H9 (cell line): ENCODE measurements at regions not wholly inside any gene's neighbourhood (a gene's known extent, or its start where the extent isn't known, plus 50 kb on each side); places are given as distances from the start of the nearest gene placed in this dataset.

Experiments used
- DNase-seq: peaks from one replicate; pipeline ENCODE4 v3.0.0-alpha.2; 2017
- H2AFZ ChIP-seq: one replicate; pipeline ENCODE4 v1.6.1; 2013; ENCODE audit warnings: mild to moderate bottlenecking, low read length, control low read depth, moderate library complexity
- H2AK5ac ChIP-seq: 2 replicates; pipeline ENCODE4 v1.6.1; 2013; ENCODE audit warnings: low read length, control low read depth, mixed read lengths; ENCODE audit not compliant: insufficient read length
- H2BK120ac ChIP-seq: one replicate; pipeline ENCODE4 v1.6.1; 2013; ENCODE audit warnings: low read depth, mild to moderate bottlenecking, low read length, control low read depth, inconsistent platforms; ENCODE audit not compliant: poor library complexity, severe bottlenecking
- H2BK12ac ChIP-seq: 2 replicates; pipeline ENCODE4 v1.6.1; 2013; ENCODE audit warnings: low read length, control low read depth, mixed read lengths, low read depth; ENCODE audit not compliant: insufficient read length
- H2BK15ac ChIP-seq: 2 replicates; pipeline ENCODE4 v1.6.1; 2013; ENCODE audit warnings: low read depth, low read length, control low read depth
- H2BK20ac ChIP-seq: one replicate; pipeline ENCODE4 v1.6.1; 2013; ENCODE audit warnings: low read depth, mild to moderate bottlenecking, low read length, control low read depth, inconsistent platforms; ENCODE audit not compliant: poor library complexity, severe bottlenecking
- H2BK5ac ChIP-seq: 2 replicates; pipeline ENCODE4 v1.6.1; 2013; ENCODE audit warnings: low read length, control low read depth, mixed read lengths; ENCODE audit not compliant: insufficient read length
- H3K14ac ChIP-seq: 2 replicates; pipeline ENCODE4 v1.6.1; 2013; ENCODE audit warnings: low read length, control low read depth; ENCODE audit not compliant: insufficient read depth
- H3K18ac ChIP-seq: 2 replicates; pipeline ENCODE4 v1.6.1; 2013; ENCODE audit warnings: low read depth, mild to moderate bottlenecking, mixed read lengths, low read length, control low read depth; ENCODE audit not compliant: insufficient read length
- H3K23ac ChIP-seq: 2 replicates; pipeline ENCODE4 v1.6.1; 2013; ENCODE audit warnings: low read length, control low read depth, mixed read lengths, low read depth; ENCODE audit not compliant: insufficient read length
- H3K23me2 ChIP-seq: 2 replicates; pipeline ENCODE4 v1.6.1; 2013; ENCODE audit warnings: low read depth, mild to moderate bottlenecking, mixed read lengths, low read length, control low read depth; ENCODE audit not compliant: insufficient read length, poor library complexity, severe bottlenecking
- H3K27ac ChIP-seq: 2 replicates; pipeline ENCODE4 v1.5.1; 2013; ENCODE audit warnings: low read length, control low read depth, mixed read lengths, low read depth; ENCODE audit not compliant: insufficient read length
- H3K27me3 ChIP-seq: 2 replicates; pipeline ENCODE4 v1.6.1; 2013; ENCODE audit warnings: low read length, control low read depth, inconsistent platforms; ENCODE audit not compliant: insufficient read depth
- H3K4ac ChIP-seq: 2 replicates; pipeline ENCODE4 v1.6.1; 2013; ENCODE audit warnings: low read depth, mild to moderate bottlenecking, control low read depth, inconsistent platforms, low read length, moderate library complexity
- H3K4me1 ChIP-seq: 2 replicates; pipeline ENCODE4 v1.6.1; 2013; ENCODE audit warnings: low read length, control low read depth, inconsistent platforms; ENCODE audit not compliant: insufficient read depth
- H3K4me2 ChIP-seq: 2 replicates; pipeline ENCODE4 v1.6.1; 2013; ENCODE audit warnings: low read length, control low read depth, mixed read lengths; ENCODE audit not compliant: insufficient read length, insufficient read depth
- H3K56ac ChIP-seq: 2 replicates; pipeline ENCODE4 v1.6.1; 2013; ENCODE audit warnings: low read depth, mild to moderate bottlenecking, mixed read lengths, low read length, control low read depth; ENCODE audit not compliant: insufficient read length
- H3K79me1 ChIP-seq: 2 replicates; pipeline ENCODE4 v1.6.1; 2013; ENCODE audit warnings: low read depth, mild to moderate bottlenecking, moderate library complexity, low read length, control low read depth, inconsistent platforms; ENCODE audit not compliant: insufficient read depth, poor library complexity, severe bottlenecking
- H3K79me2 ChIP-seq: 2 replicates; pipeline ENCODE4 v1.6.1; 2013; ENCODE audit warnings: low read length, control low read depth, inconsistent platforms; ENCODE audit not compliant: insufficient read depth
- H3K9ac ChIP-seq: 2 replicates; pipeline ENCODE4 v1.6.1; 2013; ENCODE audit warnings: low read length, control low read depth, mixed read lengths; ENCODE audit not compliant: insufficient read length; ENCODE audit errors: extremely low read depth
- H3K9me3 ChIP-seq: one replicate; pipeline ENCODE4 v1.6.1; 2013; ENCODE audit warnings: low read depth, low read length, inconsistent platforms; ENCODE audit not compliant: control insufficient read depth
- H3T11ph ChIP-seq: one replicate; pipeline ENCODE4 v1.6.1; 2013; ENCODE audit warnings: mild to moderate bottlenecking, low read length, control low read depth, inconsistent platforms
- H4K20me1 ChIP-seq: one replicate; pipeline ENCODE4 v1.6.1; 2013; ENCODE audit not compliant: control insufficient read depth, insufficient read length, insufficient read depth
- H4K5ac ChIP-seq: 2 replicates; pipeline ENCODE4 v1.6.1; 2013; ENCODE audit warnings: low read depth, mild to moderate bottlenecking, mixed read lengths, low read length, control low read depth; ENCODE audit not compliant: insufficient read length
- H4K8ac ChIP-seq: replicated peaks from 2 replicates; pipeline ENCODE4 v1.6.1; 2013; ENCODE audit warnings: low read length, control low read depth, mixed read lengths, low read depth; ENCODE audit not compliant: insufficient read length
- H4K91ac ChIP-seq: 2 replicates; pipeline ENCODE4 v1.6.1; 2013; ENCODE audit warnings: low read depth, mild to moderate bottlenecking, moderate library complexity, mixed read lengths, low read length, control low read depth; ENCODE audit not compliant: insufficient read length
- H3K27ac Mint-ChIP-seq, 3 experiments: 2 replicates in 2 of 3; 3 replicates in 1 of 3; pipeline ENCODE4 v1.8.0; 2020 to 2021; ENCODE audit warnings: mixed read lengths in 3 of 3, mild to moderate bottlenecking in 1 of 3, moderate library complexity in 1 of 3
- H3K27me3 Mint-ChIP-seq: 2 replicates; pipeline ENCODE4 v1.8.0; 2021; ENCODE audit warnings: low read depth, mild to moderate bottlenecking, moderate library complexity, mixed read lengths
- H3K36me3 Mint-ChIP-seq, 3 experiments: 2 replicates in 2 of 3; 3 replicates in 1 of 3; pipeline ENCODE4 v1.8.0; 2020 to 2021; ENCODE audit warnings: low read depth in 3 of 3, mixed read lengths in 3 of 3; ENCODE audit not compliant: insufficient read depth in 1 of 3
- H3K4me1 Mint-ChIP-seq, 2 experiments: 2 replicates each; pipeline ENCODE4 v1.8.0; 2020; ENCODE audit warnings: mixed read lengths in 2 of 2
- H3K4me3 Mint-ChIP-seq, 2 experiments: 2 replicates in 1 of 2; 3 replicates in 1 of 2; pipeline ENCODE4 v1.8.0; 2020 to 2021; ENCODE audit warnings: mild to moderate bottlenecking in 2 of 2, mixed read lengths in 2 of 2, moderate library complexity in 1 of 2
- H3K9me3 Mint-ChIP-seq, 2 experiments: 2 replicates in 1 of 2; 3 replicates in 1 of 2; pipeline ENCODE4 v1.8.0; 2020; ENCODE audit warnings: mild to moderate bottlenecking in 2 of 2, mixed read lengths in 2 of 2, moderate library complexity in 1 of 2
- CTCF ChIP-seq: fragments of 200-600 bp; sonication (generic); conservative IDR thresholded peaks from 3 replicates; pipeline ENCODE4 v1.8.0; 2021; ENCODE audit warnings: antibody characterized with exemption, mild to moderate bottlenecking

- Histone ChIP-seq H3K79me1 (no peaks in the 10 kb centered on the region), H2BK20ac (no peak overlapping the region), H3K9ac (no peak overlapping the region), H3K14ac (no peak overlapping the region), H4K91ac (no peak overlapping the region), H2BK5ac (no peak overlapping the region), H3K27ac (no peak overlapping the region), H3K23ac (no peak overlapping the region), H3K4me2 (no peak overlapping the region), H2BK120ac (no peak overlapping the region), H3K9me3 (no peaks in the 10 kb centered on the region), H3K79me2 (no peaks in the 10 kb centered on the region), H4K20me1 (no peaks in the 10 kb centered on the region), H3K4ac (no peak overlapping the region), H3K56ac (no peak overlapping the region), H2AFZ (no peak overlapping the region), H4K8ac (no peak overlapping the region), H3K18ac (no peak overlapping the region), H3K23me2 (no peaks in the 10 kb centered on the region), H3T11ph (no peak overlapping the region), H4K5ac (no peak overlapping the region), H3K4me1 (no peaks in the 10 kb centered on the region), H2BK15ac (no peak overlapping the region), H3K27me3 (no peaks in the 10 kb centered on the region), H2BK12ac (no peak overlapping the region), H2AK5ac (no peak overlapping the region)
- TF ChIP-seq CTCF = no peak
- Mint-ChIP-seq H3K27ac (peak overlapping the region in 1 of 3 experiments; percentile 23; a peak in 1 of 7 replicates), H3K27me3 (peaks cover 3% of the 10 kb centered on the region), H3K4me3 (no peak overlapping the region), H3K4me1 (peaks cover 0 to 4% of the 10 kb centered on the region in 2 experiments; a peak in 2 of 4 replicates), H3K36me3 (peaks cover 0 to 4% (median 2%) of the 10 kb centered on the region in 3 experiments; a peak in 2 of 7 replicates), H3K9me3 (peaks cover 2 to 3% of the 10 kb centered on the region in 2 experiments; a peak in 2 of 5 replicates)
- DNase-seq = no peak
These were observed 79.2 kb downstream of the CASP12 start for GRCh38 chr11:104819107-104819506.
